ENCODE measurements at regions not wholly inside any gene's neighbourhood (a gene's known extent, or its start where the extent isn't known, plus 50 kb on each side); places are given as distances from the start of the nearest gene placed in this dataset.

DNA sequence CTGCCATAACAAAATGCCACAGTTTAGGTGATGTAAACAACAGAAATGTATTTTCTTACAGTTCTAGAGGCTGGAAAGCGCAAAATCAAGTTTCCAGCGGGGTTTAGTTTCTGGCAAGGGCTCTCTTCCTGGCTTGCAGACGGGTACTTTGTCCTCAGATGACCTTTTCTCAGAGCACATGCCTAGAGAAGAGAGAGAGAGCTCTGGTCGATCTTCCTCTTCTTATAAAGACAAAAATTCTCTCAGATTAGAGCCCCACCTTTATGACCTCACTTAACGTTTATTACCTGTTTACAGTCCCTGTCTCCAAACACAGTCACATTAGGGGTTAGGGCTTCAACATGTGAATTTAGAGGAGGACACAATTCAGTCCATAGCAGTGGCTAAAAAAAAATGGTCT, 119.7 kb downstream of the CETN3 start:
- TF ChIP-seq JUN (IDR thresholded peaks at IDR 0.05; ENCODE audit: low read depth, low read length) (no peak), POLR2AphosphoS5 (IDR thresholded peaks at IDR 0.05; ENCODE audit: low read depth, low read length) (no peak), SIN3A (conservative IDR thresholded peaks at IDR 0.05 in 1 of 2, IDR thresholded peaks at IDR 0.05 in 1 of 2; ENCODE audit: low read depth in 1 of 2, low read length in 2 of 2) (no peak), POLR2A (IDR thresholded peaks at IDR 0.05; ENCODE audit: control extremely low read depth in 1 of 2, low read depth in 2 of 2, low read length in 2 of 2) (no peak), EP300 (IDR thresholded peaks at IDR 0.05; ENCODE audit: borderline replicate concordance in 1 of 2, low read depth in 2 of 2, low read length in 2 of 2) (no peak), TCF12 (IDR thresholded peaks at IDR 0.05; ENCODE audit: low read depth, low read length) (no peak), RAD21 (IDR thresholded peaks at IDR 0.05 in 1 of 2, conservative IDR thresholded peaks at IDR 0.05 in 1 of 2; ENCODE audit: low read depth in 2 of 2, low read length in 2 of 2) (no peak), NRF1 (IDR thresholded peaks at IDR 0.05; ENCODE audit: low read depth, low read length) (no peak), KDM4A (IDR thresholded peaks at IDR 0.05; ENCODE audit: low read depth, low read length, severe bottlenecking) (no peak), CREB1 (IDR thresholded peaks at IDR 0.05) (no peak)
- TF ChIP-seq, protein P1, sequence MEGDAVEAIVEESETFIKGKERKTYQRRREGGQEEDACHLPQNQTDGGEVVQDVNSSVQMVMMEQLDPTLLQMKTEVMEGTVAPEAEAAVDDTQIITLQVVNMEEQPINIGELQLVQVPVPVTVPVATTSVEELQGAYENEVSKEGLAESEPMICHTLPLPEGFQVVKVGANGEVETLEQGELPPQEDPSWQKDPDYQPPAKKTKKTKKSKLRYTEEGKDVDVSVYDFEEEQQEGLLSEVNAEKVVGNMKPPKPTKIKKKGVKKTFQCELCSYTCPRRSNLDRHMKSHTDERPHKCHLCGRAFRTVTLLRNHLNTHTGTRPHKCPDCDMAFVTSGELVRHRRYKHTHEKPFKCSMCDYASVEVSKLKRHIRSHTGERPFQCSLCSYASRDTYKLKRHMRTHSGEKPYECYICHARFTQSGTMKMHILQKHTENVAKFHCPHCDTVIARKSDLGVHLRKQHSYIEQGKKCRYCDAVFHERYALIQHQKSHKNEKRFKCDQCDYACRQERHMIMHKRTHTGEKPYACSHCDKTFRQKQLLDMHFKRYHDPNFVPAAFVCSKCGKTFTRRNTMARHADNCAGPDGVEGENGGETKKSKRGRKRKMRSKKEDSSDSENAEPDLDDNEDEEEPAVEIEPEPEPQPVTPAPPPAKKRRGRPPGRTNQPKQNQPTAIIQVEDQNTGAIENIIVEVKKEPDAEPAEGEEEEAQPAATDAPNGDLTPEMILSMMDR (IDR thresholded peaks at IDR 0.05; ENCODE audit: control extremely low read depth in 1 of 3, insufficient read depth in 1 of 3, low read depth in 1 of 3, low read length in 3 of 3): no peak
- TF ChIP-seq, protein P2, sequence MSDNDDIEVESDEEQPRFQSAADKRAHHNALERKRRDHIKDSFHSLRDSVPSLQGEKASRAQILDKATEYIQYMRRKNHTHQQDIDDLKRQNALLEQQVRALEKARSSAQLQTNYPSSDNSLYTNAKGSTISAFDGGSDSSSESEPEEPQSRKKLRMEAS (IDR thresholded peaks at IDR 0.05): no peak
- TF ChIP-seq, protein P3, sequence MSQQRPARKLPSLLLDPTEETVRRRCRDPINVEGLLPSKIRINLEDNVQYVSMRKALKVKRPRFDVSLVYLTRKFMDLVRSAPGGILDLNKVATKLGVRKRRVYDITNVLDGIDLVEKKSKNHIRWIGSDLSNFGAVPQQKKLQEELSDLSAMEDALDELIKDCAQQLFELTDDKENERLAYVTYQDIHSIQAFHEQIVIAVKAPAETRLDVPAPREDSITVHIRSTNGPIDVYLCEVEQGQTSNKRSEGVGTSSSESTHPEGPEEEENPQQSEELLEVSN (IDR thresholded peaks at IDR 0.05): no peak
- TF ChIP-seq, protein P4, sequence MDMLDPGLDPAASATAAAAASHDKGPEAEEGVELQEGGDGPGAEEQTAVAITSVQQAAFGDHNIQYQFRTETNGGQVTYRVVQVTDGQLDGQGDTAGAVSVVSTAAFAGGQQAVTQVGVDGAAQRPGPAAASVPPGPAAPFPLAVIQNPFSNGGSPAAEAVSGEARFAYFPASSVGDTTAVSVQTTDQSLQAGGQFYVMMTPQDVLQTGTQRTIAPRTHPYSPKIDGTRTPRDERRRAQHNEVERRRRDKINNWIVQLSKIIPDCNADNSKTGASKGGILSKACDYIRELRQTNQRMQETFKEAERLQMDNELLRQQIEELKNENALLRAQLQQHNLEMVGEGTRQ (IDR thresholded peaks at IDR 0.05; ENCODE audit: low read length): no peak
